Choroid plexus epithelial cell (primary cell): ENCODE measurements at regions not wholly inside any gene's neighbourhood (a gene's known extent, or its start where the extent isn't known, plus 50 kb on each side); places are given as distances from the start of the nearest gene placed in this dataset.

Source experiments
- DNase-seq: peaks from one replicate; pipeline ENCODE4 v3.0.0-alpha.2; 2010; ENCODE audit warnings: low read depth
- H3K4me3 ChIP-seq: 2 replicates; pipeline ENCODE4 v1.5.1; 2011; ENCODE audit warnings: low read depth, mild to moderate bottlenecking, control low read depth, low read length, moderate library complexity
- CTCF ChIP-seq: conservative IDR thresholded peaks from 2 replicates; pipeline ENCODE4 v1.5.1; 2011; ENCODE audit warnings: low read depth, mild to moderate bottlenecking, control low read depth, inconsistent platforms, low read length, moderate library complexity

DNA sequence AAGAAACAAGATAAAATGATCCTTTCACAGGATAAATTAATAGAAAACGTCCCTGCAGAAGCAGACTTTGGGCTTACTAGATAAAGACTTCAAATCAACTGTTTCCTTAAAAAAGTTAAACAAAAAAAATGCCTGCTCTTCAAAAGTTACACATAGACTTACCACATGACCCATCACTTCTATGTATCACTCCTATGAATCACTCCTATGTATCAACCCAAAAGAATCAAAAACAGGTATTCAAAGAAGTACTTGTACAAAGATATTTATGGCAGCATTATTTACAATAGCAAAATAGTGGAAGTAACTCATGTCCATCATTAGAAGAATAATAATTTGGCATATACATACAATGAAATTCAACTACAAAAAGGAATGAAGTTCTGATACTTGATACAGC, 56.3 kb upstream of the PRDM9 start:
- no peak for TF ChIP-seq CTCF
- no peak for DNase-seq
- H3K4me3 ChIP-seq: no peak overlapping the region

- DNase-seq: no peak
Observed at GRCh38 chr5:23450187-23450586, 57.2 kb upstream of the PRDM9 start.

GRCh38 chr5:23448627-23449026, 58.8 kb upstream of the PRDM9 start:
- H3K4me3 ChIP-seq: no peak overlapping the region
- no peak for DNase-seq
- no peak for TF ChIP-seq CTCF

More at GRCh38 chr5:23450187-23450586, 57.2 kb upstream of the PRDM9 start:
- no peak overlapping the region for H3K4me3 ChIP-seq
- TF ChIP-seq CTCF: no peak

DNA sequence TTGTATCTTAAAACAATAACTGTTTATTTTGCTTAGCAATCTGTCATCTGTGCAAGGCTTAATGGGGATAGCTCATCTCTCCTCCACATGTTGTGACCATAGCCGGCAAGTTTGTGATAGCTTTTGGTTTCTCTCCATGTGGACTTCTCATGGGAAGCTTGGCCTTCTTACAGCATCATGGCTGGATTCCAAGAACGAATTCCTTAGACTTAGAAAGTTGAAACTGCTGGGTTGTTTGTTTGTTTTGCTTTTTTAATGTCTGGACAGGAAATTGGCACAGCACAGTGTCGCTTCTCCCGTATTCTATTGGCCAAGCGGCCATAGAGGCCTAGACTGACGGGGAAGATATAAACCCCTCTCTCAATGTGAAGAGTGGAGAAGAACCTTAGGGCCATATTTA, 61.0 kb upstream of the PRDM9 start:
- TF ChIP-seq CTCF: no peak
- DNase-seq: peak; percentile 71
- no peak overlapping the region for H3K4me3 ChIP-seq

DNA sequence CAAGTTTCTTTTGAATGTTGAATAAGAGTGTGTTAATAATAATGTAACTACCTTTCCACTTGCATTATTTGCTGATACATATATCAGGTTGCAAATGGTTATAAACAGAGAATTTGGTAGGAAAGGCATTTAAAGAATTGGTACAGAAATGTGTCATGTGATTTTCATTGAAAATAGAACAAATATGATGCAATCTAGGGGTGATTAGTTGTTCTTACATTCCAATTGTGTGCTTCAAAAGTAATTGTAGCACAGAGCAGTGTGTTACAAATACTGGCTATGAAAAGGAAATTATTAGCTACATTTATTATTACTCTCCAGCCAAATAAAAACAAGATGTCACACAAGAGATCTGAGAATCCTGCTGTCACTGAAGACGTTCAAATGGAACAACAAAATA, 61.8 kb upstream of the PRDM9 start:
- no peak overlapping the region for H3K4me3 ChIP-seq
- no peak for TF ChIP-seq CTCF
- DNase-seq: peak; percentile 39

DNA sequence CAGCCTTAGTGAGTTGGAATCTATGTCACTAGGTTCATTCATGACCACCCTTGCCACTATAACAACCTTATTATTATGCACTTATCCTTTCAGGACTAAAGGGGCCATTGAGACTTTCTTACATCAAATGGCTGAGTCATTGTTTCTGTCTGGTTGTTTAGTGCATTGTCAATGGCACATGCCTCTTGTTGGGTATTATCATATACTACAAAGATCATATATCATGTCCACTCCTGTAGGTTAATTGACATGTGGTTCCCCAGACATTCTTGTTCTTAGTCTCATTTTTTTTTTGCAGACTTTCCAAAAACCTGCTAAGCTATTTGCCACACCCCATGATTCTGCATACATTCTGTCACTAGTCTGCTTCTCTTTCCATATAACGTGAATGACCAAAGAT, 66.7 kb upstream of the PRDM9 start:
- H3K4me3 ChIP-seq: no peak overlapping the region
- no peak for TF ChIP-seq CTCF
- DNase-seq: no peak

DNA sequence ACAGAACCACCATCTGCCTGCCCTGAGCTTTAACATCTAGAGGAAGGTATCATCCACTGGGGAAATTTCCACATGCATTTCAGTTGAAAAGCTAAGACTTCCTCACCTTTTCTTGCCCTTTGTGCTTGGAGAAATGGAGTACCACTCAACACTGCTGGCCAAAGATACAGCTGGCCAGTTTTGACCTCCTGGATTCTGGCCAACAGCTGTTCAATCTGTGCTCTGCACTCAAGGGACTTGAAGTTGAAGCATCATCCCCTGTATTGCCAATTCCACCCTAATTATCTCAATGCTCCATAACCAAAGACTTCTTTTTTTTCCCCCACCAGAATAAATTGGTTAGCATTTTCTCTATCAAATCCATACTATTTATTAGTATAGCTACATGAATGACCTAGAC, 70.4 kb upstream of the PRDM9 start:
- no peak for DNase-seq
- H3K4me3 ChIP-seq: no peak overlapping the region
- TF ChIP-seq CTCF: no peak
